ENCODE measurements at regions not wholly inside any gene's neighbourhood (a gene's known extent, or its start where the extent isn't known, plus 50 kb on each side); places are given as distances from the start of the nearest gene placed in this dataset.
"Not testable (repeated sequence)": the region's sequence is repeated elsewhere in the genome, so short reads cannot be mapped to it uniquely, and the experiment has no call there.

DNA sequence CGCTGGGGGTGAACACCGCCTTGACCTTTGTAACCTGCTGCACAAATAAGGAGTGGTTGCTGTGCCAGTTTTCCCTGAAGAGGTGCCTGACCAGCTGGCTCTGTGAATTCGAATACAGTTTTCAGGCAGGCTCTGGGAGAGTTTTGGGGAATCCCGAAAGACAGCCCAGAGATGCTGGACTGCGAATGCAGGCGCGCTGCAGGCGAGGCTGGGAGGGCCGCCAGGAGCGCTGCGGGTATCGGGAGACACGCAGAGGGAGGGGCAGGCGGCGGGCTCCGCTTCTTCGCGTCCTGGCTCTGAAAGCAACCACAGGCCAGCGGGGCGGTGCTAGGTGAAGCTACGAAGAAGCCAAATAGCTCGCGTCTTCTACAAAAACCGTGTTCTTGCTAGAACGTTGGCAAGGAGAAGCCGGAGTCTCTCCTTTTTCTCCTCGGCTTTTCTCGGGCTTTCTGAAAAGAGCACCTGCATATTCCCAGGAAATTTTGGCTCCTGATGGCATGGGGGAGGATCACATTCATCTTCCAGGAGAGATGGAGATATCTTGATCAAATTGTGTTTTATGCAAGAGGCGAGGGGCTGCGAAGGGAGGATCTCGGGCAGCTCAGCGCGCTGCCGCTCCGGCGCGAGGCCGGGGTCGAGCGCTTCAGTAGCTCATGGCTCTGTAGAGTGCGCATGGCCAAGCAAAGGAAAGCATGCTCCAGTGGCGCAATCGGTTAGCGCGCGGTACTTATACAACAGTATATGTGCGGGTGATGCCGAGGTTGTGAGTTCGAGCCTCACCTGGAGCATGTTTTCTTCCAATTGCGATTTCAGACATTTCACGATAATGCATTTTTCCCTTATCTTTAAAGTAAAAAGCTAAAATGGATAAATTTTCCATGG lies 158.1 kb upstream of the ZNF184 start:
- DNase-seq (ENCODE audit: low read depth, low spot score): no peak

DNA sequence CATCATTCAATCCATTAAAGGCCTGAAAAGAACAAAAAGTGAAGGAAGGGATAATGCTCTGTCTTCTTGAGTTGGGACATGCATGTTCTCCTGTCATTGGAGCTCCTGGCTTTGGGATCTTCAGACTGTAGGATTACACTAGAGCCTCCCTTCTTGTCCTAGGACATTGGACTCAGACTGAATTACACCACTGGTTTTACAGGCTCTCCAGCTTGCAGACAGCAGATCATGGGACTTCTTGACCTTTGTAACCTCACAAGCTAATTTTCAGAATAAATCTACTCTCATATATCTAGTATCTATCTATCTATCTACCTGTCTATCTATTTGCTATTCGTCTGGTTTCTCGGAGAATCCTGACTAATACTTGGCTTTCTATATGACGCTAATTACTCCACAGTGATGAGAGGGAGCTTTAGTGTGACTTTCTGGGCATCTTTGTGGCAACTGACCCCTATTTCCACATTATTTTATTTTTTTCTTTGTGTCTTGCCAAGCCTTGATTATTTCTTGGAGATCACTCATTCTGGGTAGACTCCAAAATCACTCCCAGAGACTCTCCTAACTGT lies 151.9 kb upstream of the ZNF184 start:
- DNase-seq (ENCODE audit: low read depth, low spot score): no peak

DNA sequence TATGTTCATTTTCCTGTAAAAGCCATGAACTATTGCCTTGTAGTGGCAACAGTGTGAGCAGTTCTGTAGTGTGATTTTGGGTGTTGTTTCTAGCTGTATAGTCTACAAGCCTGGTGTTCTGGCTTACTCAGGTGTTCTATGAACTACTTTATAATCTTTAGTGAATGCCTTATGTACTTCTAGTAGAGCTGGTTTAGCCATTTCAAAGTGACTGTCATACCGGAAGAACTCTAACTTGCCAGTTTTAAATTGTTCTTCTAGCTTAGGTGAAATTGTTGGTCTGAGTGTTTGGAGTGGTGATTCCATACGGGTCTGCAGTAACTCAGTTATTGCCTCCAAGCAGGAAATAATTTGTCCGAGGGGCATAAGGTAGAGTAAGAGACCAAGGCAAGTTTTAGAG lies 150.2 kb upstream of the ZNF184 start:
- DNase-seq (ENCODE audit: low read depth, low spot score): no peak

DNA sequence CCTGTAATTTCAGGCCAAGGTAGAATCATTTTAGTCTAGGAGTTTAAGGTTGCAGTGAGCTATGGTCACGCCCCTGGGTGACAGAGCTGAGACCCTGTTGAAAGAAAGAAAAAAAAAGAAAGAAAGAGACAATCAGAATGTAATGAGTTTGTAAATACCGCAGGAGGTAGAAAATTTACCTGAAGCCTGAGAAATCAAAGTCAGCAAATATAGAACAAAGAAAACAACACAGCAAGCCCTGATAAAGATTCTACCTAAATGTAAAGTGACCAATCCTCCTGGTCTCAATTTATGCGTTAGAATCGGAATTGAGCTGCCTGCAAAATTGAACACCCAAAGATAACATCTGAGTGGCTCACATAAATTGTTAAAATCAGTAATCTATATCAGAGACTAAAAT lies 146.5 kb upstream of the ZNF184 start:
- no peak for DNase-seq (ENCODE audit: low read depth, low spot score)

DNA sequence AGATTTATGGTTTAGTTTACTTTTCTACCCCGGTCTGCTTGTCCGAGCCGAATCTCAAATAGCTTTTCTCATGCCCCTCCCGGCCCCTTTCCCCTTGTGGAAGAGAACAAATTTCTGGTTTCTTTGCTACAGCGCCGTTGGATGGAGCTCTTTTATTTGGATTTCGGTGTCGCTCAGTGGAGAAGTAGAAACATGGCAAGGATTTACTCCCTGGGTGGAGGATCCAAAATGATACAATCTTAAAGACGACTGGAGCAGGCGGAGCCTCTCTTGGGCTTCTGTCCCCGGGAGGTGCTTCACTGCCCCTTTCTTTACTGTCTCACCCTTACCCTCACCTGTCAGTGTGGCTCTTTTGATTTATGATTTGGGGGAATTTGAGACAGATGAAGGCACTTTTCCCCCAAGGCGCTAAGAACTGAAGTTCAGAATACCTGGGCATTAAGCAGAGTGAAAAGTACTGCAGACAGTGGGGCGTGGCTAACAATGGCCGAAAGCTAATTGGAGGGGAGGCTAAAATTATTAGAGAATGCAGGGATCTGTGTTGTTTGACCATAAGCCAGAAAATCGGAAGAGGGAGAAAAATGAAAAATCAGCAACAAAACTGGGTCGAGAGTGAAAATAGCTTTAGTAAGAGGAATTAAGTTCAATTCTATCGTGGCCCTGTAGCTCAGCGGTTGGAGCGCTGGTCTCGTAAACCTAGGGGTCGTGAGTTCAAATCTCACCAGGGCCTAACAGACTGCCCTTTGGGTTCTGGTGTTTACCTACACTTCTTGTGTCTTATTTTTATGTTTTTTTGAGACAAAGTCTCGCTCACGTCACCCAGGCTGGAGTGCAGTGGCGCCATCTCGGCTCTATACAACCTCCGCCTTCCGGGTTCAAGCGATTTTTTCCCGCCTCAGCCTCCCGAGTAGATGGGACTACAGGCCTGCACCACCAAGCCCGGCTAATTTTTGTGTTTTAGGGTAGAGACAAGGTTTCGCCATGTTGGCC lies 145.1 kb upstream of the ZNF184 start:
- DNase-seq (ENCODE audit: low read depth, low spot score): no peak

DNA sequence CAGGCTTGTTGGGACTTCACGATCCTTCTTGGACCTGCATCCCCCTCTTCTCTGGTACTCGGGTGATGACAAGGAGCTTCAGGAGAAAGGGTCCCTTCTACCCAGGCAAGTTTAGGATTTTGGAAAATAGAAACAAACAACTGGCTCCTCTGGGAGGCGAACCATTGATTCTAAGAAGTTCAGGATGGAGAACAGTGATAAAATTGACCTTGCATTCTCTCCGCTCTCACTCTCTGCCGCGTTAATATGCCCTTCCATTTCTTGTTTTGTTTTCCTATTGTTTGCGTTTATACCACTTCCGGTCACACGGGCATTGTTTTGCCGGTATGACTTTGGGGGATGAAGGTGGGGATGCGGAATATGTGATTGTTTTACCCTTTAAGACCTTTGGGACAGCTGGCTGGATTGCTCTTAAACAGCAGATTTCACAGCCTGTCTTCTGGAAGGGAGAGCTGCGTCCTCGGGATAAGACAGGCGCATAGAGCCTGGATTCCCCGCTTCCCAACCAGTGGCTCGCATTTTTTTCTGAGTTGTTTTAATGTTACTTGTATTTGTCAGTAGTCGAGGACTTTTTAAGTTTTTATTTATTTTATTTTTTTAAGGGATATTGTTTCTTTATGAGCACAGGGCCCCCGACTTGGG lies 144.3 kb upstream of the ZNF184 start:
- no peak for DNase-seq (ENCODE audit: low read depth, low spot score)

DNA sequence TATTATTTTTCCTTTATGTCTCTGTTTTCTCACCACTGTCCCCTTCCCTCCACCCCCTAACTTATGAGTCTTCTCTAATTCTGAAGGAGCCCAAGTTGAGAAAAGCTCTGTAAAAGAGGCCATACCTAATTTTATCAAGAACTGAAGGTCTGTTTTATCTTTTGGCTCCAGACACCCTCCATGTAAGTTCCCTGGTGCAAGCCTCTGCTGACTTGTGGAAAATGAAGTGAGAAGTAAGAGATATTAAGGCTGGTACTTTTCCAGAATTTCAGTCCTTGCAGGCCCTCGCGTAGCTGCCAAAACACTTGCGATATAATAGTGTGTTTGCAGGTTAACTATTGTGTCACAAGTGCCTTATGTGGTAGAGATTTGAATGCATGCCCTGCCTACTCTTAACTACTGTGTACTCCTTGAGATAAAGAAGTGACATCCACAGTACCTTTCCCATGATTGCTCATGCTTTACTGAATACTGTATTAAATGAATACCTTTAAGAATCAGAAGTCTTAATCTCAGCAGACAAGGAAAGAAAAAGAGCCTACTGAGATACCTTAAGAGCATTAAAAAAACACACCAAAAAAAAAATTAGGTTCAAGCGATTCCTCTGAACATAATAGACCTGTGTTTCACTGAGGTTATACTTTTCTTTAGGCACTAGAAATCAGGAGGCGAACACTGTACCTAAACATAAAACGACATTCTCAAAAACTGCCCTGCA lies 143.6 kb upstream of the ZNF184 start:
- DNase-seq (ENCODE audit: low read depth, low spot score): no peak

DNA sequence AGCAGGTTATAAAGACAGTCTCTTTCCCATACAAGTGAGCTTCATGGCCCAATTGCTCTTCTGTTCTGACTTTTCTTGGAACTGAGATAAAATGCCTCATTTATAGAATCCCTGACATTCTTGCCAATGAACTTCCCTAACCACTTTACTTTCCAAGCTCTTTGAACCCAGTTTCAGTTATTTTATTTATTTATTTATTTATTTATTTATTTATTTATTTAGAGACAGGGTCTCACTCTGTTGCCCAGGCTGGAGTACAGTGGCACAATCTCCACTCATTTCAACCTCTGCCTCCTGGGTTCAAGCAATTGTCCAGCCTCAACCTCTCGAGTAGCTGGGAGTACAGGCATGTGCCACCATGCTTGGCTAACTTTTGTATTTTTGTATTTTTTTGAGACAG lies 138.5 kb upstream of the ZNF184 start:
- DNase-seq (ENCODE audit: low read depth, low spot score): no peak

DNA sequence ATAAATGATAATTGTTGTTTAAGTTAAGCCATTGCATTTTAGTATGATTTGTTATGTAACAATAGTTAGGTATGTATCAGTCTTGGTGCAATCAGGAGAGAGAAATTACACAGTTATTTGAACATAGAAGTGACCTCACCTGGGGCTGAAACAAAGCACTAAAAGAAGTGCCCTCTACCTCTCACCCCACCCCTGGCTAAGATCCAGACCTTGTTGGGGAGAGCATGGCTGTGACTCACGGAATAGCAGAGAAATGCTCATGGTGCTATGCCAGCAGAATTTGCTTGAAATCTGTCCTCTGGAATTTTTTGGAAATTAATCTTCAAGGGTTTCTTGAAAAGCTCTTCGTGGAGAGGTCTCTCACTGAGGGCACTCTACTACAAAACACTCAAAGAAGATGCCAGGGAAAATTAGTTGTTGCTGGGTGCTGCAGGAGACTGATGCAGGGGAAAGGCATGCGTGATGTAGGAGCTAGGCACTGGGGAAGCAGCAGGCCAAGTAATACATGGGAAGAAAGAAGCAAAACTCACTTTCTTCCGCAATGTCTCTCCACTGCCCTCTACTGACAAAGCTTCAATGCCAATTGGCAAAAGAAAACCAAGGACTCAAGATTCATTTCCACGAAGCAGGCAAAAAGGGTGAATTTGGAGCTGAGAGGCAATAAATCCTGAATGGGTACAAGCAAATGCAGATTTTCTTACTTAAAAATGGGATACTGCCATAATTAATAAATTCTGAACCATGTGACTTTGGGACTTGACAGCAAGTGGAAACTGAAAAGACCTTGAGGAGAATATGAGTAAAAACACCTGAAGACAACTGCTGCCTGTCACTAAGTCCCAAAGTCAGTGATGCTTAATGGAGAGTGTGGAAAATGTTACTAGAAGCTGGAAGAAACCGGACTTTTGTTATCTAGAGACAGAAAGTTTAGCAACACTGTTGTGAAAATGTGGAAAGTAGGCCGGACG lies 136.3 kb upstream of the ZNF184 start:
- no peak for DNase-seq (ENCODE audit: low read depth, low spot score)

DNA sequence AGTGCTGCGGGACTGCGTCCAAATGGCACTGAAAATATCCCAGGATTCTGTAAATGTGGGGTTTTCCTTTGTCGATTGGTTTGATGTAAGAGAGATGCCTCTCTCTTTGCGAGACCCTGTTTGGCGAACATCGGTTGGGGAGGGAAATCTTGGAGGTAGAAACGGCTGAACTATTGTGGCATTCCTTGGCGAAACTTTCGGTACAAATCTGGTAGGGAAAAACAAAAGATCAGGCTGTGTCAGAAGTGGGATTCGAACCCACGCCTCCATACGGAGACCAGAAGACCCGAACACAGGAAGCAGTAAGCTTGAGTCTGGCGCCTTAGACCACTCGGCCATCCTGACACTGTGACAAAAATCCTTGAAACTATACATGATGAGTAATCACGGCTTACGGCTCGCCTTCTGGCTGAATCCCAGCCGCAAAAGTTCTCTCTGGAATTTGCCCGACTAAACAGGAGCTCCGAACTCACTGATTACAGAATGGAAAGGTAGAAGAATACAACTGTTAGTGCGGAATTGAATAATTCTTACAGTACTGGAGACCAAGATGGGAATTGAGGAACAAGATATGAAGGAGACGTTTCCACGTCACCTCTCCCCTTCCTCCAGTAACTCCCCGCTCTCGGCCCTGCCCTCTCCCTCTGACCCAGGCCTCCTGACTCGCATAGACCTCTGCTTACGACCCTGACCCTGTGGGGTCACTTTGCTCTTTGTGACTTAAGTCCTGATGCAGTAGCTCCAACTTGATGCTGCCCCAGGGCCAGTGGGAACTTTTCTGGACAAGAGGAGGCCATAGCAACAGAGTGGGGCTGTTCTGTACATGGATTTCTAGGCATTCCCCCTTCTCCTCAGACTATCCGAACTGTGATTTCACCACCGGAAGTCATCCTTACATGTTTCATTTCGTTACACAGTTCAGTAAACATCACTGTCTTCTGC lies 132.8 kb upstream of the ZNF184 start:
- DNase-seq (ENCODE audit: low read depth, low spot score): no peak

DNA sequence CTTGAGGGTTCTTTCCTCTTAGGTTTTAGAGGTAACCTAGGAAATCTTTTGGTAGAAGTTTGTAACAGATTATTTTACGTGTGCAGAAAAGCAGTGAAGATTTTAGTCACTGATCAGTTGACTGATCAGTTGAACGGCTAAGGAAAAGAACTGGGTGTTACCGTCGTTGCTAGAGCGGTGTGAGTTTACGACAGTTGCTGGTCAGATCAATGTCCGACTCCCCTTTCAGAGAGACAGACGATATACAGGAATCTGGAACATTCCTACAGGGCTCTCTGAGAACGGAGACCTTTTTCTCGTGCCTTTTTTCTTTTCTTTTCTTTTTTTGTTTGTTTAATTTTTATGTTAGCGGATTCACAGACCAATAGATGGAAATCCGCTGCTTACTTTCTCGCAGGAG lies 132.1 kb upstream of the ZNF184 start:
- DNase-seq (ENCODE audit: low read depth, low spot score): no peak

DNA sequence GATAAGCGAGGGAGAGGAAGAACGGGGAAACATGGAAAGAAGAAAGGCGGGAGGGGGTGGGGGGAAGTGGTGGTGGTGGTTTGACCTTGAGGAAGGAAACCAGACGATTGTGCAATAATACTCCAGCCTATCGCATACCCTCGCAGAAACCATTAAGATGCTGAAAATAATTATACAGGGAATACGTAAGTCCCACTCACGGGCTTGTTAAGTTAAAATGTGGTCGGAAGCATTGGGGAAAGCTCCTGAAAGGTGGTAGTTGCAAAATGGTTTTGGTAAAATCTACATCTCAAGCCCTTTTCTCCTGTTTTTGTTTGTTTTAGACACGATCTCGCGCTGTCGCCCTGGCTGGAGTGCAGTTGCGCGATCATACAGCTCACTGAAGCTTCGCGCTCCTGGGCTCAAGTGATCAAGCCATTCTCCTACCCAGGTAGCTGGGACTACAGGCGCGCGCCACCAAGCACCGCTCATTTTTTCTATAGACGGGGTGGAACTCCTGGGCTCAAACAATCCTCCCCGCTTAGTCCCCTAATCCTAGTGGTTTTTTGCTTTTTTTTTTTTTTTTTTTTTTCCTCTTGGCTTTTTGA lies 128.9 kb upstream of the ZNF184 start:
- no peak for DNase-seq (ENCODE audit: low read depth, low spot score)

DNA sequence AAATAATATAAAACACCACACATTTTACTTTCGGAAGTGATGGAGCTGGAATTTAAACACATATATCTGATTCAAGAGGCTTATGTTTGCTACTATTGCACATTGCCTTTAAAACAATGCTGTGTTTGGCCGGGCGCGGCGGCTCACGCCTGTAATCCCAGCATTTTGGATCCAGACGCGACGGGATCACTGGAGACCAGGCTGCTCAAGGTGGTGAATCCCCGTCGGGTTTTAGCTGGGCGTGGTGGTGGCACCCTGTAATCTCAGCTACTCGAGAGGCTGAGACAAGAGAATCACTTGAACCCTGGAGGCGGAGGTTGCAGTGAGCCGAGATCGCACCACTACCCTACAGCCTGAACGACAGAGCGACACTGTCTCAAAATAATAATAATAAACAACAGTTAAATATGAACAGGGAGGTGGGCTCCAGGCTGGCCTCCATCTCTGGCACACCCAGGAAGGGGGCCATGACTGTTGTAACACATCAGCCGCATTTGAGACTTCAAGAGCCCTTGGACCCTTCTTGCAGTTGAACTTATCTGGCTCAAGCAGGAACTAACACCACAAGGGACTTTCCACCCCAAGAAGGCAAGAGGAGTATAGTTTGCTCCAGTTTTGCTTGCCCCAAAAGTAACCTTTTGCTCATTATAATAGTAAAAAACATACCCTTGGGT lies 127.1 kb upstream of the ZNF184 start:
- DNase-seq (ENCODE audit: low read depth, low spot score): no peak

DNA sequence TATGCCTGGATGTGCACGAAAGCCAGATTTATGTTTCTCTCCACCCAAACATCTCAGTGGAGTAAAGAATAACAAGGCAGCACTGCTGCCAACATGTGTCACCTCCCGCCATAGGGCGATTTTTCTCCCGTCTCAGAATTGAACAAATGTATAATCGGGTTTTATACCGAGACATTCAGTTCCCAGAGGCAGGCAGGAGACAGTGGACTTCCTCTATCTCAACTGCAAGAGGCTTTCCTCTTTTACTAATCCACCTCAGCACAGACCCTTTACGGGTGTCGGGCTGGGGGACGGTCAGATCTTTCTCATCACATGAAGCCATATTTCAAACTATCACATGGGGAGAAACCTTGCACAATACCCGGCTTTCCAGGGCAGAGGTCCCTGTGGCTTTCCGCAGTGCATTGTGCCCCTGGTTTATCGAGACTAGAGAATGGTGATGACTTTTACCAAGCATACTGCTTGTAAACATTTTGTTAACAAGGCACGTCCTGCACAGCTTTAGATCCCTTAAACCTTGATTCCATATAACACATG lies 124.2 kb upstream of the ZNF184 start:
- not testable (repeated sequence) for DNase-seq (ENCODE audit: low read depth, low spot score)

DNA sequence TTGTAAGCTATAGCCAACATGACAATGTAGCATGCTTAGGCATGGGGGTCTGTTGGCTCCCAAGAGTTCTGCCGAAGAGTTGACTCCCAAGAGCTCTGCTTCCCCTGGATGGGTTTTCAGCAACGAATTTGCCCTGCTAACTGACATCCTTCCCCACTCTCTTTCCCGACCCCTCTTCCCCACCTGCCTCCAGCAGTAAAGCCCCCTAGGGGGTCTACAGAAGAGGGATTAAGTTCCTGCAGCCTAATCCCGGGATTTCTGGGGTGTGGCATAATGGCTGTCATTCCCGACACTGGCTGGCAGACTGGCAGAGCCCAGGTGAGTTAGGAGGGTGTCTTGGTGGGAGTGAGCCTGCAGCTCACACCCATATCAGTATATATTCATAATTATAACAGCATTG lies 121.0 kb upstream of the ZNF184 start:
- no peak for DNase-seq (ENCODE audit: low read depth, low spot score)

DNA sequence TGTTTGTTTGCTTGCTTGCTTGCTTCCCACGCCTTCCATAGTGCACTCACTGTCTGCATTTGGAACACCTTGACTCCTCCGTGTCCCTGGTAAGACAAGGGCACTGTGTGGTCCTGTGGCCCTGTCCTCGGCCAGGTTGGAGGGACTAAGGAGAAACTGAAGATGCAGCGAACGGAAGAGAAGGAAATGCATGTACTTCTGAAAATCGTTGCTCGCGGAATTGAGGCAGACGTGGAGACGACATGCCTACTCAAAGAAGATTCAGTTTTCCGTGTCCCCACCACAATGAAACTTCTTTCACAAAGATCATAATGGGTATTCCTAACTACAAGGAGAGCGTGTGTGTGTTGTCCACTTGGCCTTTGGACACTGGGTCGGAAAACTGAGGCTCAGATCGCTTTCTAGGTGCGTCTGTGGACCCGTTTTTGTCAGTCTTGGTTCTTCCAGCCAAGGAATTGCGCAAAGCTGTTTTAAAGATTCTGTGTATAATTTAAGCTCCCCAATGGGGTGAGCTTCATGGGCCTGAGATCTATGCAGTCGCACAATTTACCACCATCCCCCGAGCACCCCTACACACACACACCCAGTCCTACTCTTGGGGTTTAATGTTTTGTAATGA lies 120.4 kb upstream of the ZNF184 start:
- DNase-seq (ENCODE audit: low read depth, low spot score): no peak

Data from iPS DF 19.7 (cell line).